ENCODE measurements at regions not wholly inside any gene's neighbourhood (a gene's known extent, or its start where the extent isn't known, plus 50 kb on each side); places are given as distances from the start of the nearest gene placed in this dataset.

DNA sequence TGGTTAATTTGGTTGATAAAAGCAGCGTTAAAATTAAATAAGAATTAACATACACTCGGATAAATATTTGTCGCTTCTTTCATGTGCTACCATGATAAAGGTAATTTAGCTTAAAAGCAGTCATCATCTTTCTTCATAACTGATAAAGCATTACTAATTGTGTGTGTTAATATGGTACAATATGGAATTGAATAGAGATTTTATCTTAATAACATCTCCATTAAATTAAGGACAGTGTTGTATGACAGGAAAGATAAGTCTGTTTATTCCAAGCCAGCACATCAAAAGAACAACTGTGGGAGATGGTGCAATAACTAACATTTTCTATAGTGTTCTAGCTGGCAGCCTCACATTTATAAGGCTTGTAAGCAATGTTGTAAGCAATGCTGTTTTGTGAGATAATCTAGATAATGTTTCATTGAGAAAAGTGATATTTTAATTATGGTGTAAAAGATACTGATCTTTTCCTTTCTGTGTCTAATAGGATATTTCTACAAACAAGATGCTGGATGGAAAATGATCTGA is 64.4 kb upstream of the AFF3 start:
- intact Hi-C loops (cut with micrococcal nuclease; ENCODE audit: unreplicated experiment), result no loop called here
- no peak for ATAC-seq
- POLR2A ChIA-PET, result no interaction called here
- no peak for TF ChIP-seq SIN3A (IDR thresholded peaks at IDR 0.05; ENCODE audit: borderline replicate concordance, insufficient read depth, low read depth, low read length)
- TF ChIP-seq, protein P1, sequence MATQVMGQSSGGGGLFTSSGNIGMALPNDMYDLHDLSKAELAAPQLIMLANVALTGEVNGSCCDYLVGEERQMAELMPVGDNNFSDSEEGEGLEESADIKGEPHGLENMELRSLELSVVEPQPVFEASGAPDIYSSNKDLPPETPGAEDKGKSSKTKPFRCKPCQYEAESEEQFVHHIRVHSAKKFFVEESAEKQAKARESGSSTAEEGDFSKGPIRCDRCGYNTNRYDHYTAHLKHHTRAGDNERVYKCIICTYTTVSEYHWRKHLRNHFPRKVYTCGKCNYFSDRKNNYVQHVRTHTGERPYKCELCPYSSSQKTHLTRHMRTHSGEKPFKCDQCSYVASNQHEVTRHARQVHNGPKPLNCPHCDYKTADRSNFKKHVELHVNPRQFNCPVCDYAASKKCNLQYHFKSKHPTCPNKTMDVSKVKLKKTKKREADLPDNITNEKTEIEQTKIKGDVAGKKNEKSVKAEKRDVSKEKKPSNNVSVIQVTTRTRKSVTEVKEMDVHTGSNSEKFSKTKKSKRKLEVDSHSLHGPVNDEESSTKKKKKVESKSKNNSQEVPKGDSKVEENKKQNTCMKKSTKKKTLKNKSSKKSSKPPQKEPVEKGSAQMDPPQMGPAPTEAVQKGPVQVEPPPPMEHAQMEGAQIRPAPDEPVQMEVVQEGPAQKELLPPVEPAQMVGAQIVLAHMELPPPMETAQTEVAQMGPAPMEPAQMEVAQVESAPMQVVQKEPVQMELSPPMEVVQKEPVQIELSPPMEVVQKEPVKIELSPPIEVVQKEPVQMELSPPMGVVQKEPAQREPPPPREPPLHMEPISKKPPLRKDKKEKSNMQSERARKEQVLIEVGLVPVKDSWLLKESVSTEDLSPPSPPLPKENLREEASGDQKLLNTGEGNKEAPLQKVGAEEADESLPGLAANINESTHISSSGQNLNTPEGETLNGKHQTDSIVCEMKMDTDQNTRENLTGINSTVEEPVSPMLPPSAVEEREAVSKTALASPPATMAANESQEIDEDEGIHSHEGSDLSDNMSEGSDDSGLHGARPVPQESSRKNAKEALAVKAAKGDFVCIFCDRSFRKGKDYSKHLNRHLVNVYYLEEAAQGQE (IDR thresholded peaks at IDR 0.05; ENCODE audit: insufficient read depth in 1 of 2, low read depth in 2 of 2, low read length in 1 of 2), result no peak
- TF ChIP-seq, protein P2, sequence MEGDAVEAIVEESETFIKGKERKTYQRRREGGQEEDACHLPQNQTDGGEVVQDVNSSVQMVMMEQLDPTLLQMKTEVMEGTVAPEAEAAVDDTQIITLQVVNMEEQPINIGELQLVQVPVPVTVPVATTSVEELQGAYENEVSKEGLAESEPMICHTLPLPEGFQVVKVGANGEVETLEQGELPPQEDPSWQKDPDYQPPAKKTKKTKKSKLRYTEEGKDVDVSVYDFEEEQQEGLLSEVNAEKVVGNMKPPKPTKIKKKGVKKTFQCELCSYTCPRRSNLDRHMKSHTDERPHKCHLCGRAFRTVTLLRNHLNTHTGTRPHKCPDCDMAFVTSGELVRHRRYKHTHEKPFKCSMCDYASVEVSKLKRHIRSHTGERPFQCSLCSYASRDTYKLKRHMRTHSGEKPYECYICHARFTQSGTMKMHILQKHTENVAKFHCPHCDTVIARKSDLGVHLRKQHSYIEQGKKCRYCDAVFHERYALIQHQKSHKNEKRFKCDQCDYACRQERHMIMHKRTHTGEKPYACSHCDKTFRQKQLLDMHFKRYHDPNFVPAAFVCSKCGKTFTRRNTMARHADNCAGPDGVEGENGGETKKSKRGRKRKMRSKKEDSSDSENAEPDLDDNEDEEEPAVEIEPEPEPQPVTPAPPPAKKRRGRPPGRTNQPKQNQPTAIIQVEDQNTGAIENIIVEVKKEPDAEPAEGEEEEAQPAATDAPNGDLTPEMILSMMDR (IDR thresholded peaks at IDR 0.05), result no peak
- no peak for TF ChIP-seq POLR2AphosphoS5 (IDR thresholded peaks at IDR 0.05; ENCODE audit: low read depth, low read length)
- TF ChIP-seq TCF7L2 (IDR thresholded peaks at IDR 0.05; ENCODE audit: low read depth, low read length), result no peak
- H3K27ac ChIP-seq (ENCODE audit: low read length), result no peak overlapping the region
- no peaks in the 10 kb centered on the region for H3K4me1 ChIP-seq (ENCODE audit: control insufficient read depth, insufficient read depth, low read length)
- in situ Hi-C loops (cut with HindIII; ENCODE audit: low pct_unique_long_range_greater_than_20kb, low sequenced_read_pairs), result no loop called here
- H3K27me3 ChIP-seq (ENCODE audit: control insufficient read depth, insufficient read depth, low read length), result no peaks in the 10 kb centered on the region
- DNase-seq (ENCODE audit: low read depth, low spot score), result no peak
- H3K9me3 ChIP-seq (ENCODE audit: control insufficient read depth, insufficient read depth, low read depth, low read length), result no peaks in the 10 kb centered on the region
- CTCF ChIA-PET, result no interaction called here
- BruUV-seq (replicated peaks), result no TSS peak
- no peak overlapping the region for H3K4me3 ChIP-seq (ENCODE audit: low read depth in 2 of 2, low read length in 2 of 2)
- no peaks in the 10 kb centered on the region for H3K36me3 ChIP-seq (ENCODE audit: control insufficient read depth, insufficient read depth, low read length)

DNA sequence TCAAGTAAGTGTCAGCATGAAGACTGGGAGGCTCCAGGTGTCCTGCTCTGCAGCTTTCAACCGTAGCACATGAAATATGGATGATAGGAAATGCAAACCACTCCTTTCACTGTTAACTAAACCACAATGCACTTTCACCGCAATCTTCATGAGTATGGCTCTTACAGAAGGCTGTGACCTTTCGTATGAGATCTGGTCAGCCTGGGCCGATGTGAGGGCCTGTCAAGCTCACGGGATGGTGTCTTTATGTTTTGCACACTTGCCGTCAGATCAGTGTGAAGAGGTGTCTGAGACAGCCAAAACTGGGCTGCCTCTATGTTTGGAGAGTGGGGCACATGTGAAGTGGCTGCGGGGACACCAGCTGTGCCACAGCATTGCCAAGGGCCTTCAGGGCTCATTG is 62.8 kb upstream of the AFF3 start:
- ChIA-PET CTCF (no interaction called here), POLR2A (no interaction called here)
- Histone ChIP-seq H3K36me3 (ENCODE audit: control insufficient read depth, insufficient read depth, low read length) (no peaks in the 10 kb centered on the region), H3K4me3 (ENCODE audit: low read depth in 2 of 2, low read length in 2 of 2) (no peak overlapping the region), H3K9me3 (ENCODE audit: control insufficient read depth, insufficient read depth, low read depth, low read length) (no peaks in the 10 kb centered on the region), H3K4me1 (ENCODE audit: control insufficient read depth, insufficient read depth, low read length) (no peaks in the 10 kb centered on the region), H3K27ac (ENCODE audit: low read length) (no peak overlapping the region), H3K27me3 (ENCODE audit: control insufficient read depth, insufficient read depth, low read length) (no peaks in the 10 kb centered on the region)
- intact Hi-C loops (cut with micrococcal nuclease; ENCODE audit: unreplicated experiment), result no loop called here
- in situ Hi-C loops (cut with HindIII; ENCODE audit: low pct_unique_long_range_greater_than_20kb, low sequenced_read_pairs), result no loop called here
- no peak for DNase-seq (ENCODE audit: low read depth, low spot score)
- no TSS peak for BruUV-seq (replicated peaks)
- ATAC-seq, result no peak
- TF ChIP-seq TCF7L2 (IDR thresholded peaks at IDR 0.05; ENCODE audit: low read depth, low read length), result no peak
- TF ChIP-seq, protein P1 (IDR thresholded peaks at IDR 0.05; ENCODE audit: insufficient read depth in 1 of 2, low read depth in 2 of 2, low read length in 1 of 2), result no peak
- TF ChIP-seq, protein P2 (IDR thresholded peaks at IDR 0.05), result no peak
- no peak for TF ChIP-seq SIN3A (IDR thresholded peaks at IDR 0.05; ENCODE audit: borderline replicate concordance, insufficient read depth, low read depth, low read length)
- TF ChIP-seq POLR2AphosphoS5 (IDR thresholded peaks at IDR 0.05; ENCODE audit: low read depth, low read length), result no peak

Data from Panc1 (cell line).